Right forelimb (tissue), 1 donor: ENCODE measurements at regions not wholly inside any gene's neighbourhood (a gene's known extent, or its start where the extent isn't known, plus 50 kb on each side); places are given as distances from the start of the nearest gene placed in this dataset.
"Not testable (repeated sequence)": the region's sequence is repeated elsewhere in the genome, so short reads cannot be mapped to it uniquely, and the experiment has no call there.

Source experiments
- DNase-seq: peaks from one replicate; pipeline ENCODE4 v3.0.0-alpha.2; 2018

- no peak for DNase-seq
Observed at GRCh38 chr2:43010438-43011157, 215.8 kb downstream of the ZFP36L2 start.

DNA sequence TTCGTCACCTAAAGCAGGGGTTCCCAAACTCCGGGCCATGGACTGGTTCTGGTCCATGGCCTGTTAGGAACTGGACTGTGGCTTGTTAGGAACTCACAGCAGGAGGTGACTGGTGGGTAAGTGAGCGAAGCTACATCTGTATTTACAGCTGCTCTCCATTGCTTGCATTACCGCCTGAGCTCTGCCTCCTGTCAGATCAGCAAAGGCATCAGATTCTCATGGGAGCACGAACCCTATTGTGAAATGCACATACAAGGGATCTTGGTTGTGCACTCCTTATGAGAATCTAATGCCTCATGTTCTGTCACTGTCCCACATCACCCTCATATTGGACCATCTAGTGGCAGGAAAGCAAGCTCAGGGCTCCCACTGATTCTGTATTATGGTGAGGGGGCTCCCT, 217.0 kb downstream of the ZFP36L2 start:
- DNase-seq: no peak

- DNase-seq: peak; percentile 41
Observed at GRCh38 chr2:43008388-43008787, 216.0 kb upstream of the HAAO start.

DNA sequence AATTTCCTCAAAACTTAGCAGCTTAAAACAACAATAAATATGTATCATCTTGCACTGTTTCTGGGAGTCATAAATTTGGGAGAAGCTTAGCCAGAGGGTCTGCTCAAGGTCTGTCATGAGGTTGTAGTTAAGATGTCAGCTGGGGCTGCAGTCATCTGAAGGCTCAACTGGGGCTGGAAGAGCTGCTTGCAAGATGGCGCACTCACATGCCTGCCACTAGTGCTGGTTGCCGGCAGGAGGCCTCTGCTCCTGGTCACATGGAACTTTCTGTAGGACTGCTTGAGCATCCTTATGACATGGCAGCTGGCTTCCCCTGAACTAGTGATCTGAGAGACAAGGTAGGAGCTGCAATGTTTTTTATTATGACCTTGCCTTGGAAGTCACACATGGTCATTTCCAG, 215.5 kb upstream of the HAAO start:
- DNase-seq: no peak

GRCh38 chr2:43006834-43007543, 214.6 kb upstream of the HAAO start:
- no peak for DNase-seq

GRCh38 chr2:43005975-43006833, 213.8 kb upstream of the HAAO start:
- DNase-seq: no peak

- no peak for DNase-seq
Observed at GRCh38 chr2:43005245-43005974, 213.0 kb upstream of the HAAO start.

GRCh38 chr2:43004879-43005244, 212.5 kb upstream of the HAAO start:
- no peak for DNase-seq

DNA sequence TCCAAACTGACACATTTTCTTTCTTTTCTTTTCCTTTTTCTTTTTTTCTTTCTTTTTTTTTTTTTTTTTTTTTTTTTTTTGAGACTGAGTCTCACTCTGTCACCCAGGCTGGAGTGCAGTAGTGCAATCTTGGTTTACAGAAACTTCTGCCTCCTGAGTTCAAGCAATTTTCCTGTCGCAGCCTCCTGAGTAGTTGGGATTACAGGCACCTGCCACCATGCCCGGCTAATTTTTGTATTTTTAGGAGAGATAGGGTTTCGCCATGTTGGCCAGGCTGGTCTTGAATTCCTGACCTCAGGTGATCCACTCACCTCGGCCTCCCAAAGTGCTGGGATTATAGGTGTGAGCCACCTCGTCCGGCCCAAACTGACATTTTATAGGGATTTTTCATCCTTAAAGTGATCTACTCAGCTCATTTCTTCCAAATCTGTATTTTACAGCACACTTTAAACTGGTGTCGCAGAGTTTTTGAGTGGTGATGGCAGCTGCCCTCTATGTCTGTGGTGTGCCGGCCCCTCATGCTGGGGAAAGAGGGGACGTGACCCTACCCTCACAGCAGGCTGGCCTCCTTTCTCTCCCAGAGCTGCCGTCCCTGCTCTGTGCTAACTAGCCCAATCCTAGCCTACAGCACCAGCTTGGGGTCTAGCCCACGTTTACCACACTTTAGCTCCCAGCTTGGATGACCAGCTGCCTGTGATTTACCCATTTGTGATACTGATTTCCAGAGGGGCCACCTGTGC, 211.9 kb upstream of the HAAO start:
- DNase-seq: not testable (repeated sequence)

- no peak for DNase-seq
Observed at GRCh38 chr2:43003702-43004101, 211.3 kb upstream of the HAAO start.

- no peak for DNase-seq
Observed at GRCh38 chr2:43001787-43002468, 209.5 kb upstream of the HAAO start.

GRCh38 chr2:43001055-43001378, 208.6 kb upstream of the HAAO start:
- DNase-seq: no peak

DNA sequence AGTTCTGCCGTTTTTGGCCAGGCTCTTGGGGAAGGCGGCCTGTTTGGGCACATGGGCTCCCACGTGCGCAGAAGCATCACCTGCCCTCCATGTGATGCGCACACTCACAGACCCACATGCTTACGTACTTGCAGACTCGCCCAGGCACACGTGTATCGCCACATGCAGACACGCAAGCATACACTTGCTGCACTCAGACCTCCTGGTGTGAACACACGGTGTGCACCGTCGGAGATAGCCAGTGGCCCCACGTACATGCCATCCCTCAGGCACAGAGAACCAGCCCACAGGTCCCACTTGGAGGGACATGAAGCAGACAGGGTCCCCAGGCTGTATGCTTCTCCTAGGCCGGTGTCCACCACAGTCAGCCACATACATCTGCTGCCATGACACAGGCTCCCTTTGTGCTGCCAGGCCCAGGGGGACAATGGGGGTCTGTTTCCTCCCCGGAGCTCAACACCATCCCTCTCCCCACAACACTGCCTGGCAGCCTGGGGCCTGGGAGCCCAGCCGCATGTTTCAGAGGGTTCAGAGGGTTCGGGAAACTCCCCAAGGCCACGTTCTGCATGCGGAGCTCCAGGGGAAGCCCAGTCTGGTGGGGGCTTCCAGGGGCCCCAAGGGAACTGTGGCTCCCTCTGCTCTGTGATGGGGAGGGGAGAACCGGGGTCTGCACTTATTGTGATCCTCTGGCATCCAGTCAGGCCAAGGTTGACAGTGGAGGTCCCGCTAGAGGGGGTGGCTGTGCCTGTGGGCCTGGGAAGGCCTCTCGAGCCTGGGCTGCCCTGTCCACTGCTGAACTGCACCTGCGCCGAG, 208.1 kb upstream of the HAAO start:
- DNase-seq: peak; percentile 47

DNA sequence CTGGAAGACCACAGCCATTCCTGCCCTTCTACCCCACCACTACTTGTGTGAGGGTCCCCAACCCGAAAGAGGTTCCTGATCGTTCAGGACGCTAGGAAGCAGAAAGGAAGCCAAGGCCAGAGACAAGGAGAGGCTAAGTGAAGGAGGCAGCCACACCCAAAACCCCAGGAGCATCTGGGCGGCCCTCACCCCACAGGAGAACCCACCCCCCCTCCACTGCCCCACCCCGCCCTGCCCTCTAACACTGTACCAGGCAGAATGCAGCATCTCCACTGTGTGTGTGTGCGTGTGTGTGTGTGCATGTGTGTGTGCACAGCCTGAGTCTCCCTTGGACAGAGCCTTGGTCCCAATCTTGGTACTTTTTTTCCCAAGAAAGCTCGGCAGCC, 207.5 kb upstream of the HAAO start:
- no peak for DNase-seq

DNA sequence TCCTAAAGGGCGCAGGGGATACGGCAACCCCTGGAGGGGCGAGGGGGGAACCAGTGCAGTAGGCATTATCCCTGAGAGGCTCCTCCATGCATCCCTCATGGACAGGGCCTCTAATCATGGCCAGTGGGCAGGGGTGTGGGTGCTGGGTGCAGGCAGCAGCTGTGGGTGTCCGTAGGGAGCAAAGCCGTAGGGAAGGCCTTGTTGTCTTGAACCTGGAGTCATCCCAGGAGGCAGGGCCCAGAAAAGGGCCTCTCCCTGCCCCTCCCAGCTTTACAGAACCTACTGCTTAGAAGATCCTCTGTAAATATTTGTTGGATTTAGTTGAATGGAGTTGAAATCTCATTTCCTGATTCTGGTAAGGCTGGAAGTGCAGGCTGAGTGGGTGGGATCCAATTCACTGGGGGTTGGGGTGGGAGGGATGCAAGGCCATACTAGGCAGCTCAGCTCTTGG, 207.0 kb upstream of the HAAO start:
- peak; percentile 39 for DNase-seq

DNA sequence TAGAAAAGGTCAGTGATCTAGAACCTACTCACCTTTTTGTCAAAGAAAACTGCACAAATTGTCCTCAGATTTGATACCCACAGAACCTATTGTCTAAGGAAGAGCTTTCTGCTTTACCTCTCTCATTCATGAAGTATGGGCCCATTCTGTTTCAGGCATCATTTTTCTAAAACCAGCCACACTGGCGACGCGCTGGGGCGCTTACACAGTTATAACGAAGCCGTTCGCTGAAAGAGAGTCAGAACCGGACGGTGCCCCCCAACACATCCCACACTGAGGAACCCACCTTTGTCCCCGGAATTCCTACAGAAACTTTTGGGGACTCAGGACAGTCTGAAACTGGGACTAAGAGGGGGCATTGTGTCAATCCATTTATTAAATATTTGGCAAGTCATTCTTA, 206.3 kb upstream of the HAAO start:
- DNase-seq: no peak

- no peak for DNase-seq
Observed at GRCh38 chr2:42996528-42996927, 204.1 kb upstream of the HAAO start.

DNA sequence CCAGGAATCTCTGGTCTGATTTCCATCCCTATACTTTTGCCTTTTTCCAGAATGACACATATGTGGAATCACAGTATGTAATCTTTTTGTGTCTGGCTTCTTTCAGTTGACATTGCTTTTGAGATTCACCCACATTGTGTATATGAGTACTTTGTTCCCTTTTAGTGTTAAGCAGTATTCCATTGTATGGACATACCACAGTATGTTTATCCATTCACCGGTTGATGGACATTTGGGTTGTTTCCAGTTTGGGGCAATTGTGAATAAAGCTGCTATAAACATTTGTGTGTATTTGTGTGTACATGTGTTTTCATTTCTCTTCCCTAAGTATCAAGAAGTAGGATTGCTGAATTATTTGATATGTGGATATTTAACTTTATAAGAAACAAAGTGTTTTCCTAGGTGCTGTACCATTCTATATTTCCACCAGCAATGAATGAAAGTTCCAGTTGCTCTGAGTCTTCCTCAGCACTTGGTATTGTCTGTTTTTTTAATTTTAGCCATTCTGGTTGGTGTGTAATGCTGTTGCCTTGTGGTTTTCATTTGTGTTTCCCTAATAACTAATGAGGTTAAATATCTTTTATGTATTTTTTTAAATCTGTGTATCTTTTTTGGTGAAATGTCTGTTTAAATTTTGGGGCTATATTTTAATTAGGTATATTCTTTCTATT, 203.5 kb upstream of the HAAO start:
- DNase-seq: no peak

GRCh38 chr2:42989283-42990081, 197.1 kb upstream of the HAAO start:
- not testable (repeated sequence) for DNase-seq
